ENCODE measurements at regions not wholly inside any gene's neighbourhood (a gene's known extent, or its start where the extent isn't known, plus 50 kb on each side); places are given as distances from the start of the nearest gene placed in this dataset.

- DNase-seq (ENCODE audit: low read depth, low spot score) = no peak
- Mint-ChIP-seq H3K9me3 (peaks cover 17% of the 10 kb centered on the region), H3K27ac (ENCODE audit: unreplicated experiment) (no peak overlapping the region), H3K27me3 (ENCODE audit: low read depth) (no peaks in the 10 kb centered on the region), H3K4me1 (no peaks in the 10 kb centered on the region), H3K4me3 (no peak overlapping the region), H3K36me3 (ENCODE audit: low read depth) (peaks cover 3% of the 10 kb centered on the region)
- no peak for TF ChIP-seq CTCF (conservative IDR thresholded peaks at IDR 0.05)
Observed at GRCh38 chr1:50300297-50300696, 122.9 kb downstream of the DMRTA2 start.

- H3K9me3 Mint-ChIP-seq = peaks cover 22% of the 10 kb centered on the region
- no peak for TF ChIP-seq CTCF (conservative IDR thresholded peaks at IDR 0.05)
- H3K27ac Mint-ChIP-seq (ENCODE audit: unreplicated experiment) = no peak overlapping the region
- H3K36me3 Mint-ChIP-seq (ENCODE audit: low read depth) = peaks cover 7% of the 10 kb centered on the region
- H3K4me3 Mint-ChIP-seq = no peak overlapping the region
- H3K4me1 Mint-ChIP-seq = no peaks in the 10 kb centered on the region
- DNase-seq (ENCODE audit: low read depth, low spot score) = no peak
- H3K27me3 Mint-ChIP-seq (ENCODE audit: low read depth) = no peaks in the 10 kb centered on the region
Observed at GRCh38 chr1:50295566-50295965, 127.7 kb downstream of the DMRTA2 start.

- DNase-seq (ENCODE audit: low read depth, low spot score) = no peak
- no peak overlapping the region for H3K4me3 Mint-ChIP-seq
- peaks cover 6% of the 10 kb centered on the region for H3K36me3 Mint-ChIP-seq (ENCODE audit: low read depth)
- peaks cover 28% of the 10 kb centered on the region for H3K9me3 Mint-ChIP-seq
- no peaks in the 10 kb centered on the region for H3K4me1 Mint-ChIP-seq
- no peak overlapping the region for H3K27ac Mint-ChIP-seq (ENCODE audit: unreplicated experiment)
- no peaks in the 10 kb centered on the region for H3K27me3 Mint-ChIP-seq (ENCODE audit: low read depth)
- no peak for TF ChIP-seq CTCF (conservative IDR thresholded peaks at IDR 0.05)
Observed at GRCh38 chr1:50292276-50292675, 131.0 kb downstream of the DMRTA2 start.

GRCh38 chr1:50289495-50289894, 133.7 kb downstream of the DMRTA2 start:
- Mint-ChIP-seq H3K4me1 (no peaks in the 10 kb centered on the region), H3K27ac (ENCODE audit: unreplicated experiment) (no peak overlapping the region), H3K36me3 (ENCODE audit: low read depth) (peaks cover 6% of the 10 kb centered on the region), H3K4me3 (no peak overlapping the region), H3K27me3 (ENCODE audit: low read depth) (no peaks in the 10 kb centered on the region), H3K9me3 (peaks cover 29% of the 10 kb centered on the region)
- TF ChIP-seq CTCF (conservative IDR thresholded peaks at IDR 0.05) = no peak
- DNase-seq (ENCODE audit: low read depth, low spot score) = no peak

GRCh38 chr1:50285994-50286393, 137.2 kb downstream of the DMRTA2 start:
- Mint-ChIP-seq H3K4me1 (no peaks in the 10 kb centered on the region), H3K27ac (ENCODE audit: unreplicated experiment) (no peak overlapping the region), H3K9me3 (peaks cover 21% of the 10 kb centered on the region), H3K27me3 (ENCODE audit: low read depth) (no peaks in the 10 kb centered on the region), H3K36me3 (ENCODE audit: low read depth) (peaks cover 2% of the 10 kb centered on the region), H3K4me3 (no peak overlapping the region)
- no peak for DNase-seq (ENCODE audit: low read depth, low spot score)
- TF ChIP-seq CTCF (conservative IDR thresholded peaks at IDR 0.05) = no peak

All from neural crest cell (in vitro differentiated cells).